Activated CD4-positive, alpha-beta memory T cell treated with anti-CD3 and anti-CD28 coated beads, Interleukin-2, amount 10 ng/mL, durations not matched to agents 7 days and 5 days (primary cell): ENCODE measurements at regions not wholly inside any gene's neighbourhood (a gene's known extent, or its start where the extent isn't known, plus 50 kb on each side); places are given as distances from the start of the nearest gene placed in this dataset.
"Not testable (repeated sequence)": the region's sequence is repeated elsewhere in the genome, so short reads cannot be mapped to it uniquely, and the experiment has no call there.

Experiments used
- CTCF ChIA-PET: fragments of 350-600 bp; sonication (Branson Sonifier 250); formaldehyde crosslinking; loops from one replicate; lab custom pipeline; 2021; ENCODE audit warnings: antibody characterized with exemption, inconsistent platforms; lab: Charles Lee
- POLR2A ChIA-PET: fragments of 350-600 bp; sonication (Branson Sonifier 250); formaldehyde crosslinking; loops from one replicate; lab custom pipeline; 2021; ENCODE audit warnings: antibody characterized with exemption; lab: Charles Lee
- DNase-seq: peaks from one replicate; pipeline ENCODE4 v3.0.0-alpha.2; 2020
- H3K27ac Mint-ChIP-seq: one replicate; pipeline ENCODE4 v1.8.0; 2021; ENCODE audit warnings: mild to moderate bottlenecking, mixed read lengths
- H3K27me3 Mint-ChIP-seq: one replicate; pipeline ENCODE4 v1.8.0; 2021; ENCODE audit warnings: mixed read lengths
- H3K36me3 Mint-ChIP-seq: one replicate; pipeline ENCODE4 v1.8.0; 2021; ENCODE audit warnings: low read depth, mixed read lengths
- H3K4me1 Mint-ChIP-seq: one replicate; pipeline ENCODE4 v1.8.0; 2021; ENCODE audit warnings: mixed read lengths
- H3K4me3 Mint-ChIP-seq: one replicate; pipeline ENCODE4 v1.8.0; 2021; ENCODE audit warnings: mild to moderate bottlenecking, mixed read lengths
- H3K9me3 Mint-ChIP-seq: one replicate; pipeline ENCODE4 v1.8.0; 2021; ENCODE audit warnings: mixed read lengths

DNA sequence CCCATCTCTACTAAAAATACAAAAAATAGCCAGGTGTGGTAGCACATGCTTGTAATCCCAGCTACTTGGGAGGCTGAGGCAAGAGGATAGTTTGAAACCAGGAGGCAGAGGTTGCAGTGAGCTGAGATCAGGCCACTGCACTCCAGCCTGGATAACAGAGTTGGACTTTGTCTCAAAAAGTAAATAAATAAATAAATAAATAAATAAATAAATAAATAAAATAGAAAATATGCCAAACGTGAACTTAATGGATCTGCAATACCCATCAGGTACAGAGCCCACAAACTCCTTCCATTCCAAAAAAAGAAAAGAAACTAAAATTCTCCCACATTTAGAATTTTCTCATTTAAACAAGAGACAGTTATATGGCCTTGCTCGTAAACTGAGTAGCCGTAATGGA is 702.7 kb downstream of the CDH18 start:
- CTCF ChIA-PET = no interaction called here
- H3K9me3 Mint-ChIP-seq = peaks cover 12% of the 10 kb centered on the region

DNA sequence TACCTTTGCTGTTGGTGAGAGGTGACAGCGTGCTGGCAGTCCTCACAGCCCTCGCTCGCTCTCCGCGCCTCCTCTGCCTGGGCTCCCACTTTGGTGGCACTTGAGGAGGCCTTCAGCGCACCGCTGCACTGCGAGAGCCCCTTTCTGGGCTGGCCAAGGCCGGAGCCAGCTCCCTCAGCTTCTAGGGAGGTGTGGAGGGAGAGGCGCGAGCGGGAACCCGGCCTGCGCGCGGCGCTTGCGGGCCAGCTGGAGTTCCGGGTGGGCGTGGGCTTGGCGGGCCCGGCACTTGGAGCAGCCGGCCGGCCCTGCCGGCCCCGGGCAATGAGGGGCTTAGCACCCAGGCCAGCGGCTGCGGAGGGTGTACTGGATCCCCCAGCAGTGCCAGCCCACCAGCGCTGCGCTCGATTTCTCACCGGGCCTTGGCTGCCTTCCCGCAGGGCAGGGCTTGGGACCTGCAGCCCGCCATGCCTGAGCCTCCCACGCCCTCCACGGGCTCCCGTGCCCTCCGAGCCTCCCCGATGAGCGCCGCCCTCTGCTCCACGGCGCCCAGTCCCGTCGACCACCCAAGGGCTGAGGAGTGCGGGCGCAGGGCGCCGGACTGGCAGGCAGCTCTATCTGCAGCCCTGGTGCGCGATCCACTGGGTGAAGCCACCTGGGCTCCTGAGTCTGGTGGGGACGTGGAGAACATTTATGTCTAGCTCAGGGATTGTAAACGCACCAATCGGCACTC is 700.3 kb downstream of the CDH18 start:
- peaks cover 11% of the 10 kb centered on the region for H3K9me3 Mint-ChIP-seq
- H3K27ac Mint-ChIP-seq, POLR2A ChIA-PET, CTCF ChIA-PET, H3K36me3 Mint-ChIP-seq, H3K4me3 Mint-ChIP-seq, DNase-seq, H3K27me3 Mint-ChIP-seq, H3K4me1 Mint-ChIP-seq: not testable (repeated sequence)

More for the DNA sequence above, 702.7 kb downstream of the CDH18 start:
- DNase-seq = no peak
- POLR2A ChIA-PET = no interaction called here
- Mint-ChIP-seq H3K36me3 (no peaks in the 10 kb centered on the region), H3K27ac (no peak overlapping the region), H3K4me3 (no peak overlapping the region), H3K4me1 (no peaks in the 10 kb centered on the region), H3K27me3 (no peaks in the 10 kb centered on the region)

DNA sequence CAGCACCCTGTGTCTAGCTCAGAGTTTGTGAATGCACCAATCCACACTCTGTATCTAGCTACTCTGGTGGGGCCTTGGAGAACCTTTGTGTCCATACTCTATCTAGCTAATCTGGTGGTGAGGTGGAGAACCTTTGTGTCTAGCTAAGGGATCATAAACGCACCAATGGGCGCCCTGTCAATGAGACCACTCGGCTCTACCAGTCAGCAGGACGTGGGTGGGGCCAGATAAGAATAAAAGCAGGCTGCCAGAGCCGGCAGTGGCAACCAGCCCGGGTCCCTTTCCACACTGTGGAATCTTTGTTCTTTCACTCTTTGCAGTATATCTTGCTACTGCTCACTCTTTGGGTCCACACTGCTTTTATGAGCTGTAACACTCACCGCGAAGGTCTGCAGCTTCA is 699.7 kb downstream of the CDH18 start:
- H3K36me3 Mint-ChIP-seq, DNase-seq, H3K27me3 Mint-ChIP-seq, H3K4me1 Mint-ChIP-seq, CTCF ChIA-PET, H3K27ac Mint-ChIP-seq, POLR2A ChIA-PET, H3K4me3 Mint-ChIP-seq: not testable (repeated sequence)
- H3K9me3 Mint-ChIP-seq = peaks cover 13% of the 10 kb centered on the region

DNA sequence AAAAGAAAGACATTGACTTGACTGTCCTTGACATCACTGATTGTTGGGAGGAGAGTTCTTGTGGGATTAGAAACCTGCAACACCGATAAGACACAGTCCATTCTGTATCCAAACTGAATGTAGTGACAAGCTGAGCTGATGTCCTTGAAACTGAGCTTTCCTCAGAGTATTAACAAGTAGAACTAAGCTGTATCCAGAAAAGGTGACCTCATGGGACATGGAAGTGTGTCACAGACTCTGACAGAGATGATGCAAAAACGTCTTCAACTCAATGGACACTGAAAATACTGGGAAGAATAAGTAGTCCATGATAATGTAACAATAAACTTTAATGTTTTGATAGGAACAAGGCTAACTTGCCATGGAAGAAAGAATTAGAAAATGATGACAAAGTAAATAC is 690.1 kb downstream of the CDH18 start:
- ChIA-PET POLR2A (no interaction called here), CTCF (no interaction called here)
- no peaks in the 10 kb centered on the region for H3K4me1 Mint-ChIP-seq
- no peak overlapping the region for H3K27ac Mint-ChIP-seq
- peaks cover 10% of the 10 kb centered on the region for H3K9me3 Mint-ChIP-seq
- no peak for DNase-seq
- no peak overlapping the region for H3K4me3 Mint-ChIP-seq
- H3K36me3 Mint-ChIP-seq = no peaks in the 10 kb centered on the region
- no peaks in the 10 kb centered on the region for H3K27me3 Mint-ChIP-seq

DNA sequence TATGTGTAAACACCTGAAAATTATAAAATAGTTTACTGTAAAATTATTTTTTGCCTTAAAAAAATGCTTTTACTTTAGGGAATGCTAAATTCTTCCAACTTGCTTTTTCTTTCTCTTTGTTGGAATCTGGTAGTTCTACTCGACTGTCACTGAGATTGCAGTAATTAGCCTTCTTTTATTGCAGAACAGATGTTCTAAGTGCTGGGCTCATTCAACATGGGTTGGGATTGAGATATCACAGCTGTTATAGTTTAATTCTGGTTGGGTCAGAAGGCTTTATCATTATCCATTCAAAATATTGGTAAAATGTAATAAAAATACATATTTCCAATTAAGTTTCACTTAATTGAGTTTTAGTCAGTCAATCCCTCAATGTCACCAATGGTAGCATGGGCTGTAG is 686.7 kb downstream of the CDH18 start:
- peaks cover 9% of the 10 kb centered on the region for H3K9me3 Mint-ChIP-seq
- H3K27me3 Mint-ChIP-seq = no peaks in the 10 kb centered on the region
- H3K27ac Mint-ChIP-seq = no peak overlapping the region
- no peaks in the 10 kb centered on the region for H3K36me3 Mint-ChIP-seq
- CTCF ChIA-PET = no interaction called here
- POLR2A ChIA-PET = no interaction called here
- no peak overlapping the region for H3K4me3 Mint-ChIP-seq
- H3K4me1 Mint-ChIP-seq = no peaks in the 10 kb centered on the region
- DNase-seq = no peak

DNA sequence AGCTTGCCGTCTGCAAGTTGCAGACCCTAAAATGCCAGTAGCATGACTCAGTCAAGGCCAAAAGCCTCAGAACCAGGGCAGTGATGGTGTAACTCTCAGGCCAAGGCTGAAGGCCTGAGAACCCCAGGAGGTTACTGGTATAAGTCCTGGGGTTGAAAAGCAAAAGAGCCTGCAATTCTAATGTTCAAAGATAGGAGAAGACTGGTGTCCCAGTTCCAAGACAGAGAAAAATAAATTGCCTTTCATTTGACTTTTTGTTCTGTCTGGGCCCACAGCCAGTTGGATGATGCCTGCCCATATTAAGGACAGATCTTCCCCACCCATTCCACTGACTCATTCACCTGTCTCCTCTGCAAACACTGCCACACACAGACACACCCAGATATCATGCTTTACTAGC is 673.2 kb downstream of the CDH18 start:
- DNase-seq = no peak
- CTCF ChIA-PET = no interaction called here
- no peaks in the 10 kb centered on the region for H3K36me3 Mint-ChIP-seq
- peaks cover 13% of the 10 kb centered on the region for H3K9me3 Mint-ChIP-seq
- H3K4me3 Mint-ChIP-seq = no peak overlapping the region
- H3K4me1 Mint-ChIP-seq = no peaks in the 10 kb centered on the region
- no peak overlapping the region for H3K27ac Mint-ChIP-seq
- POLR2A ChIA-PET = no interaction called here
- H3K27me3 Mint-ChIP-seq = no peaks in the 10 kb centered on the region

DNA sequence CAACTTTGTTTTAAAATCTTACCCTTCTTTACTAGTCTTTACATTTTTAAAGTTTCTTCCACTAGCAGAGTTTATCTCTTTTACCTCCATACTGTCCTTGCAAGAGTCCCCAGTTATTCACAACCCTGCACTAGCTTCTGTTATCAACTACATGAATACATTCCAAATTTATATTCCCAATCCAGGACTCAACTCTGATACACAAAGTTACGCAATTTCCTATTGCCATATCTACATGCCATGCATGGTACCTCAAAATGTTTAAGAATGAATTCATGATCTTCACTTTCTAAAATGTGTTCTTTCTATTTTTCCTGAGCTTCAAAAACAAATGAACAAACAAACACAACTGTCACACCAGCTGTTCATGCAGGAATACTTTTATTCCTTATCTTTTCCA is 668.7 kb downstream of the CDH18 start:
- peaks cover 8% of the 10 kb centered on the region for H3K9me3 Mint-ChIP-seq

DNA sequence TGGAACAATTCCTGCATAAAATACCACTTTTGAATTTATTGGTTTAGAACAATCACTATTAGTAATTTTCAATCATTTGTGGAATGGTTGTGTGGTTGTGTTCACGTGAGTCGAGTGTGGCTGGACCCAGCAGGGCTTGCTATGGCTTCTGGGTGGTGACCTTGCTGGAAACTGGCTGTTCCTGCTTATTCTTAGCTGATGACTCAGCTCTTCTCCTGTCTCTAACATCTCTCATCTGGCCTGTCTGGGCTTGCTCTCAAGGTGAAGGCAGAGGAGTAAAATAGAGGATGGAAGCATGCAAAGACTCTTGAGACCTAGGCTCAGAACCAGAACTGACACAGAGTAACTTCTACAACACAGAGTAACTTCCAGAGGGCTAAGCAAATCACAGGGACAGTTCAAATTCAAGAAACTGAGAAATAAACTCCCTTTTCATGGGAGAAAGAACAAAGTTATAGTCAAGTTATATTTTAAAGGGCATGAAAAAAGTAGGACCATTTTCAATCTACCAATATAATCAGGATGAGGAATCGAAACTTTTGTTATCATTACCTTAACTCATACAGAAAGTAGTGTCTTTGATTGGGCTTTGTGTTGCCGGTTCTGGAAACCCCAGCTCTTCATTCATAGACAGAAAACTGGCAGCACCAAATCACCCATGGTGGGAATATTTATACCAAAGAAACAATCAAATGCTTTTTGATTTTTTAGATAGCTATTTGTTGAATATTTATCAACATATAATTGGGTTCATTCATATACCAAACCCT is 665.1 kb downstream of the CDH18 start:
- ChIA-PET CTCF (no interaction called here), POLR2A (no interaction called here)
- Mint-ChIP-seq H3K4me3 (no peak overlapping the region), H3K27me3 (no peaks in the 10 kb centered on the region), H3K27ac (no peak overlapping the region), H3K9me3 (peaks cover 10% of the 10 kb centered on the region), H3K36me3 (no peaks in the 10 kb centered on the region), H3K4me1 (no peaks in the 10 kb centered on the region)
- DNase-seq = no peak

More for the DNA sequence above, 668.7 kb downstream of the CDH18 start:
- Mint-ChIP-seq H3K4me3 (no peak overlapping the region), H3K27ac (no peak overlapping the region), H3K27me3 (no peaks in the 10 kb centered on the region), H3K36me3 (no peaks in the 10 kb centered on the region), H3K4me1 (no peaks in the 10 kb centered on the region)
- ChIA-PET CTCF (no interaction called here), POLR2A (no interaction called here)
- no peak for DNase-seq

DNA sequence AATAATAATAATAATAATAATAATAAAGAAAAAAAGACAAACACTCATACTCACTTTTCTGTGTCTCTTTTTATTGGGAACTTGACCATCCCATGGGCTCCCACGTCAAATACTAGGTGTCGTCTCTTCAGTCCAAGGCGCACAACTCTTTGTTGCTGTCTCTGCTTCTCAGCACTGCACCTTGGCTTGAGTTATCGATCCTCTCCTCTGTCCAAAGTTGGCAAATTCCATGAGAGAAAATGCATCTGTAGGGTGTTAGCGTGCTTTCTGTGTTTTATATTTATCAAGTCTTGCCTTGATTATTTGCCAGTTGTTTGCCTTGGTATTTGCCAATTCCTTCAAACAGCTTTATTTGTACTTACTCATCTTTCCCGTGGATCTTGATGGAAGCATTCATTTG is 653.7 kb downstream of the CDH18 start:
- CTCF ChIA-PET = no interaction called here
- Mint-ChIP-seq H3K9me3 (peaks cover 23% of the 10 kb centered on the region), H3K27ac (no peak overlapping the region), H3K4me3 (no peak overlapping the region), H3K27me3 (no peaks in the 10 kb centered on the region), H3K4me1 (no peaks in the 10 kb centered on the region), H3K36me3 (no peaks in the 10 kb centered on the region)
- DNase-seq = no peak
- POLR2A ChIA-PET = no interaction called here

DNA sequence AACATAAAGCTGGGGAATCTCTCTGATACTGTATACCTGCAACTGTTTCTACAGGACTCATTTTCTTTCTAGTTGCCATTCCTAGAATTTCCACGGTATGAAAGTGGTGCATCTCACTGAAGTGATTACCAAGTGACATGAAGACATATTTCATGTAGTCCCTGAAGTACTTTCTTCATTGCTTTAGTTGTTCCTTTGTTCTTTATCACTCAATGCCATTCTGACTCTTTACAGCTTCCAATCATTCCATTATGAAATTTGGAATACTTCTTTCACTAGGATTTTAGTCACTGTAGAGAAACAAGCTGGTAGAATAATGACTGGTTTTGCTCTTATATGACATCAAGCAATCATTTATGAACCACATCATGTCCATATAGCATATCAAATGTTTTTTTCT is 645.1 kb downstream of the CDH18 start:
- no peaks in the 10 kb centered on the region for H3K4me1 Mint-ChIP-seq
- DNase-seq = no peak
- H3K9me3 Mint-ChIP-seq = peaks cover 7% of the 10 kb centered on the region
- CTCF ChIA-PET = no interaction called here
- H3K27ac Mint-ChIP-seq = no peak overlapping the region
- POLR2A ChIA-PET = no interaction called here
- no peaks in the 10 kb centered on the region for H3K36me3 Mint-ChIP-seq
- H3K27me3 Mint-ChIP-seq = no peaks in the 10 kb centered on the region
- no peak overlapping the region for H3K4me3 Mint-ChIP-seq

DNA sequence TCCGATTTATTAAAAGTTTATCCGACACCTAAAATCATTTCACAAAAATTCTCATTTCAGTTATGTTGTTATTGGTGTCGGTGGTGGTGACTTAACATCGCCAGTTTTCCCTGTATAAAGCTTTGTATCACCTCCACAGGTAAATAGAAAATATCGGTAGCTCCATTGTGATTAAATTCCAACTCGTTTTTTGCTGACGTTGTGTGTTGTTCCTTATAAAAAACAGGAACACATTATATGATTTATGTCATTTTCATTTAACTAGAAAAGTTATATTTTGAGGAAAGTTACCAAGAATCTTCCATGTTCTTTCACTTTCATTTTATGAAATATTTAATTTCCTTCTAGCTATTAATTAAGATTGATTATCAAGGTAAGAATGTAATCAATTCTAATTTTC is 635.9 kb downstream of the CDH18 start:
- POLR2A ChIA-PET = no interaction called here

DNA sequence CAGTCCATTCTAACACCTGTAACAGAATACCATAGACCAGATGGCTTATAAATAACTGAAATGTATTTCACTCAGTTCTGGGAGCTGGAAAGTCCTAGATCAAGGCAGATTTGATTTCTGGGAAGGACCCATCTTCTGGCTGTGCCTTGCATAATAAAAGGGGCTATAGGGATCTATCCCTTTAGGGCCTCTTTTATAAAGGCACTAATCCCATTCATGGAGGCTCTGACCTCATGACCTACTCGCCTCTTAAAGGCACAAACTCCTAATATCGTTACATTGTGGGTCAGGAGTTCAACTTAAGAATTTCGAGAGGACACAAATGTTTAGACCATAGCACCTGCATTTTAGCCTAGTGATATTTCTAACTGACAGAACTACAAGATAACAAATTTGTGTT is 619.0 kb downstream of the CDH18 start:
- H3K27ac Mint-ChIP-seq = no peak overlapping the region
- H3K36me3 Mint-ChIP-seq = no peaks in the 10 kb centered on the region
- no peaks in the 10 kb centered on the region for H3K27me3 Mint-ChIP-seq
- ChIA-PET CTCF (no interaction called here), POLR2A (no interaction called here)
- DNase-seq = no peak
- H3K4me1 Mint-ChIP-seq = no peaks in the 10 kb centered on the region
- no peaks in the 10 kb centered on the region for H3K9me3 Mint-ChIP-seq
- no peak overlapping the region for H3K4me3 Mint-ChIP-seq

More for the DNA sequence above, 635.9 kb downstream of the CDH18 start:
- H3K9me3 Mint-ChIP-seq = no peaks in the 10 kb centered on the region
- no peaks in the 10 kb centered on the region for H3K4me1 Mint-ChIP-seq
- H3K27me3 Mint-ChIP-seq = no peaks in the 10 kb centered on the region
- no peak for DNase-seq
- CTCF ChIA-PET = no interaction called here
- H3K4me3 Mint-ChIP-seq = no peak overlapping the region
- no peak overlapping the region for H3K27ac Mint-ChIP-seq
- no peaks in the 10 kb centered on the region for H3K36me3 Mint-ChIP-seq

DNA sequence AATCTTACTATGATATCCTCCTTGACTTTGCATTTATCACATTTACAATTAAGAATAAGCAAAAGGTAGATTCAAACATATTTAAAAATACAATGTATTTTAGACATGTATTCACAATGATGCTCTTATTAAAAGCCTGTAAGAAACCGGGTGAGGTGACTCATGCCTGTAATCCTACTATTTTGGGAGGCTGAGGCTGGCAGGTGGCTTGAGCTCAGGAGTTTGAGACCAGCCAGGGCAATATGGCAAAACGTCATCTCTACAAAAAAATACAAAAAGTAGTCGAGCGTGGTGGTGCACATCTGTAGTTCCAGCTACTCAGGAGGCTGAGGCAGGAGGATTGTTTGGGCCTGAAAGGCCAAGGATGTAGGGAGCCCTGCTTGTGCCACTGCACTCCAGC is 618.4 kb downstream of the CDH18 start:
- CTCF ChIA-PET = no interaction called here
- H3K4me3 Mint-ChIP-seq = no peak overlapping the region

More for the DNA sequence above, 618.4 kb downstream of the CDH18 start:
- POLR2A ChIA-PET = no interaction called here
- H3K27ac Mint-ChIP-seq = no peak overlapping the region
- no peaks in the 10 kb centered on the region for H3K36me3 Mint-ChIP-seq
- no peaks in the 10 kb centered on the region for H3K27me3 Mint-ChIP-seq
- no peaks in the 10 kb centered on the region for H3K9me3 Mint-ChIP-seq
- no peak for DNase-seq
- H3K4me1 Mint-ChIP-seq = no peaks in the 10 kb centered on the region
